H9 (cell line): ENCODE measurements at regions not wholly inside any gene's neighbourhood (a gene's known extent, or its start where the extent isn't known, plus 50 kb on each side); places are given as distances from the start of the nearest gene placed in this dataset.

ENCODE experiments used
- DNase-seq: peaks from one replicate; pipeline ENCODE4 v3.0.0-alpha.2; 2017
- H2AFZ ChIP-seq: one replicate; pipeline ENCODE4 v1.6.1; 2013; ENCODE audit warnings: mild to moderate bottlenecking, low read length, control low read depth, moderate library complexity
- H2AK5ac ChIP-seq: 2 replicates; pipeline ENCODE4 v1.6.1; 2013; ENCODE audit warnings: low read length, control low read depth, mixed read lengths; ENCODE audit not compliant: insufficient read length
- H2BK120ac ChIP-seq: one replicate; pipeline ENCODE4 v1.6.1; 2013; ENCODE audit warnings: low read depth, mild to moderate bottlenecking, low read length, control low read depth, inconsistent platforms; ENCODE audit not compliant: poor library complexity, severe bottlenecking
- H2BK12ac ChIP-seq: 2 replicates; pipeline ENCODE4 v1.6.1; 2013; ENCODE audit warnings: low read length, control low read depth, mixed read lengths, low read depth; ENCODE audit not compliant: insufficient read length
- H2BK15ac ChIP-seq: 2 replicates; pipeline ENCODE4 v1.6.1; 2013; ENCODE audit warnings: low read depth, low read length, control low read depth
- H2BK20ac ChIP-seq: one replicate; pipeline ENCODE4 v1.6.1; 2013; ENCODE audit warnings: low read depth, mild to moderate bottlenecking, low read length, control low read depth, inconsistent platforms; ENCODE audit not compliant: poor library complexity, severe bottlenecking
- H2BK5ac ChIP-seq: 2 replicates; pipeline ENCODE4 v1.6.1; 2013; ENCODE audit warnings: low read length, control low read depth, mixed read lengths; ENCODE audit not compliant: insufficient read length
- H3K14ac ChIP-seq: 2 replicates; pipeline ENCODE4 v1.6.1; 2013; ENCODE audit warnings: low read length, control low read depth; ENCODE audit not compliant: insufficient read depth
- H3K18ac ChIP-seq: 2 replicates; pipeline ENCODE4 v1.6.1; 2013; ENCODE audit warnings: low read depth, mild to moderate bottlenecking, mixed read lengths, low read length, control low read depth; ENCODE audit not compliant: insufficient read length
- H3K23ac ChIP-seq: 2 replicates; pipeline ENCODE4 v1.6.1; 2013; ENCODE audit warnings: low read length, control low read depth, mixed read lengths, low read depth; ENCODE audit not compliant: insufficient read length
- H3K23me2 ChIP-seq: 2 replicates; pipeline ENCODE4 v1.6.1; 2013; ENCODE audit warnings: low read depth, mild to moderate bottlenecking, mixed read lengths, low read length, control low read depth; ENCODE audit not compliant: insufficient read length, poor library complexity, severe bottlenecking
- H3K27ac ChIP-seq: 2 replicates; pipeline ENCODE4 v1.5.1; 2013; ENCODE audit warnings: low read length, control low read depth, mixed read lengths, low read depth; ENCODE audit not compliant: insufficient read length
- H3K27me3 ChIP-seq: 2 replicates; pipeline ENCODE4 v1.6.1; 2013; ENCODE audit warnings: low read length, control low read depth, inconsistent platforms; ENCODE audit not compliant: insufficient read depth
- H3K4ac ChIP-seq: 2 replicates; pipeline ENCODE4 v1.6.1; 2013; ENCODE audit warnings: low read depth, mild to moderate bottlenecking, control low read depth, inconsistent platforms, low read length, moderate library complexity
- H3K4me1 ChIP-seq: 2 replicates; pipeline ENCODE4 v1.6.1; 2013; ENCODE audit warnings: low read length, control low read depth, inconsistent platforms; ENCODE audit not compliant: insufficient read depth
- H3K4me2 ChIP-seq: 2 replicates; pipeline ENCODE4 v1.6.1; 2013; ENCODE audit warnings: low read length, control low read depth, mixed read lengths; ENCODE audit not compliant: insufficient read length, insufficient read depth
- H3K56ac ChIP-seq: 2 replicates; pipeline ENCODE4 v1.6.1; 2013; ENCODE audit warnings: low read depth, mild to moderate bottlenecking, mixed read lengths, low read length, control low read depth; ENCODE audit not compliant: insufficient read length
- H3K79me1 ChIP-seq: 2 replicates; pipeline ENCODE4 v1.6.1; 2013; ENCODE audit warnings: low read depth, mild to moderate bottlenecking, moderate library complexity, low read length, control low read depth, inconsistent platforms; ENCODE audit not compliant: insufficient read depth, poor library complexity, severe bottlenecking
- H3K79me2 ChIP-seq: 2 replicates; pipeline ENCODE4 v1.6.1; 2013; ENCODE audit warnings: low read length, control low read depth, inconsistent platforms; ENCODE audit not compliant: insufficient read depth
- H3K9ac ChIP-seq: 2 replicates; pipeline ENCODE4 v1.6.1; 2013; ENCODE audit warnings: low read length, control low read depth, mixed read lengths; ENCODE audit not compliant: insufficient read length; ENCODE audit errors: extremely low read depth
- H3K9me3 ChIP-seq: one replicate; pipeline ENCODE4 v1.6.1; 2013; ENCODE audit warnings: low read depth, low read length, inconsistent platforms; ENCODE audit not compliant: control insufficient read depth
- H3T11ph ChIP-seq: one replicate; pipeline ENCODE4 v1.6.1; 2013; ENCODE audit warnings: mild to moderate bottlenecking, low read length, control low read depth, inconsistent platforms
- H4K20me1 ChIP-seq: one replicate; pipeline ENCODE4 v1.6.1; 2013; ENCODE audit not compliant: control insufficient read depth, insufficient read length, insufficient read depth
- H4K5ac ChIP-seq: 2 replicates; pipeline ENCODE4 v1.6.1; 2013; ENCODE audit warnings: low read depth, mild to moderate bottlenecking, mixed read lengths, low read length, control low read depth; ENCODE audit not compliant: insufficient read length
- H4K8ac ChIP-seq: replicated peaks from 2 replicates; pipeline ENCODE4 v1.6.1; 2013; ENCODE audit warnings: low read length, control low read depth, mixed read lengths, low read depth; ENCODE audit not compliant: insufficient read length
- H4K91ac ChIP-seq: 2 replicates; pipeline ENCODE4 v1.6.1; 2013; ENCODE audit warnings: low read depth, mild to moderate bottlenecking, moderate library complexity, mixed read lengths, low read length, control low read depth; ENCODE audit not compliant: insufficient read length
- H3K27ac Mint-ChIP-seq, 3 experiments: 2 replicates in 2 of 3; 3 replicates in 1 of 3; pipeline ENCODE4 v1.8.0; 2020 to 2021; ENCODE audit warnings: mixed read lengths in 3 of 3, mild to moderate bottlenecking in 1 of 3, moderate library complexity in 1 of 3
- H3K27me3 Mint-ChIP-seq: 2 replicates; pipeline ENCODE4 v1.8.0; 2021; ENCODE audit warnings: low read depth, mild to moderate bottlenecking, moderate library complexity, mixed read lengths
- H3K36me3 Mint-ChIP-seq, 3 experiments: 2 replicates in 2 of 3; 3 replicates in 1 of 3; pipeline ENCODE4 v1.8.0; 2020 to 2021; ENCODE audit warnings: low read depth in 3 of 3, mixed read lengths in 3 of 3; ENCODE audit not compliant: insufficient read depth in 1 of 3
- H3K4me1 Mint-ChIP-seq, 2 experiments: 2 replicates each; pipeline ENCODE4 v1.8.0; 2020; ENCODE audit warnings: mixed read lengths in 2 of 2
- H3K4me3 Mint-ChIP-seq, 2 experiments: 2 replicates in 1 of 2; 3 replicates in 1 of 2; pipeline ENCODE4 v1.8.0; 2020 to 2021; ENCODE audit warnings: mild to moderate bottlenecking in 2 of 2, mixed read lengths in 2 of 2, moderate library complexity in 1 of 2
- H3K9me3 Mint-ChIP-seq, 2 experiments: 2 replicates in 1 of 2; 3 replicates in 1 of 2; pipeline ENCODE4 v1.8.0; 2020; ENCODE audit warnings: mild to moderate bottlenecking in 2 of 2, mixed read lengths in 2 of 2, moderate library complexity in 1 of 2
- WGBS: extraction: QIAGEN DNeasy Blood & Tissue Kit; methylation state at CpG from one replicate; pipeline ENCODE4 v1.1.7; 2013; ENCODE audit warnings: missing lambda C conversion rate, low lambda C conversion rate, mixed read lengths; ENCODE audit not compliant: insufficient read length; ENCODE audit errors: extremely low coverage; 5-methylcytosine and 5-hydroxymethylcytosine counted together
- TF ChIP-seq, protein P1 (sequence below): fragments of 200-600 bp; sonication (generic); conservative IDR thresholded peaks from 3 replicates; pipeline ENCODE4 v1.8.0; 2021; ENCODE audit warnings: antibody characterized with exemption, mild to moderate bottlenecking

DNA sequence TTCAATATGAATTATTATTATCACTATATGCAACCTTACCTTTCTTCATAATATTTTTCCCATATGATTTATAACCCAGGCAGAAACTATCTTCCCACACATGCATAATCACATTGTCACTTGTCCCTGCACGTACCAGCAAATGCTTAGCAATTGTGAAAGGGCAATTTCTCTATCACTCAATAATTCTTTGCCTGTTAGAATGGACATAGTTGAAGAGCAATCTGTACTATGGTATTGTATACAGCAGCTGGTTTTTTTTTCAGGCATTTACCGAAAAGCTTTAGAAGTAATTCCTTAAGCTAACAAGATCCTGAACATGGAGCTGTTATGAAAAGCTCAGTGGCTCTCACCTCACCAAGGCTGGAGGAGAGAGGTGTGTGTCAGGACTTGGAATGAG lies 999.5 kb downstream of the TUSC7 start:
- no peak overlapping the region for H3K56ac ChIP-seq
- no peaks in the 10 kb centered on the region for H3K36me3 Mint-ChIP-seq
- no peak overlapping the region for H3K27ac Mint-ChIP-seq
- H2AFZ ChIP-seq, result no peak overlapping the region
- H3K23me2 ChIP-seq, result no peaks in the 10 kb centered on the region
- no peaks in the 10 kb centered on the region for H3K79me2 ChIP-seq
- H3K9me3 ChIP-seq, result no peaks in the 10 kb centered on the region
- H3T11ph ChIP-seq, result no peak overlapping the region
- no peaks in the 10 kb centered on the region for H3K79me1 ChIP-seq
- H3K4me1 Mint-ChIP-seq, result no peaks in the 10 kb centered on the region; a peak in 1 of 4 replicates
- no peaks in the 10 kb centered on the region for H4K20me1 ChIP-seq
- no peak overlapping the region for H2BK15ac ChIP-seq
- no peak overlapping the region for H4K91ac ChIP-seq
- no peak overlapping the region for H2AK5ac ChIP-seq
- H2BK12ac ChIP-seq, result no peak overlapping the region
- H3K4me1 ChIP-seq, result no peaks in the 10 kb centered on the region
- no peak overlapping the region for H4K8ac ChIP-seq
- no peak overlapping the region for H3K4me3 Mint-ChIP-seq
- H4K5ac ChIP-seq, result no peak overlapping the region
- no peak for DNase-seq
- H2BK120ac ChIP-seq, result no peak overlapping the region
- WGBS, result no CpG with 5 or more reads among the region's 2 CpGs
- TF ChIP-seq, protein P1, sequence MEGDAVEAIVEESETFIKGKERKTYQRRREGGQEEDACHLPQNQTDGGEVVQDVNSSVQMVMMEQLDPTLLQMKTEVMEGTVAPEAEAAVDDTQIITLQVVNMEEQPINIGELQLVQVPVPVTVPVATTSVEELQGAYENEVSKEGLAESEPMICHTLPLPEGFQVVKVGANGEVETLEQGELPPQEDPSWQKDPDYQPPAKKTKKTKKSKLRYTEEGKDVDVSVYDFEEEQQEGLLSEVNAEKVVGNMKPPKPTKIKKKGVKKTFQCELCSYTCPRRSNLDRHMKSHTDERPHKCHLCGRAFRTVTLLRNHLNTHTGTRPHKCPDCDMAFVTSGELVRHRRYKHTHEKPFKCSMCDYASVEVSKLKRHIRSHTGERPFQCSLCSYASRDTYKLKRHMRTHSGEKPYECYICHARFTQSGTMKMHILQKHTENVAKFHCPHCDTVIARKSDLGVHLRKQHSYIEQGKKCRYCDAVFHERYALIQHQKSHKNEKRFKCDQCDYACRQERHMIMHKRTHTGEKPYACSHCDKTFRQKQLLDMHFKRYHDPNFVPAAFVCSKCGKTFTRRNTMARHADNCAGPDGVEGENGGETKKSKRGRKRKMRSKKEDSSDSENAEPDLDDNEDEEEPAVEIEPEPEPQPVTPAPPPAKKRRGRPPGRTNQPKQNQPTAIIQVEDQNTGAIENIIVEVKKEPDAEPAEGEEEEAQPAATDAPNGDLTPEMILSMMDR, result no peak
- no peak overlapping the region for H3K4me2 ChIP-seq
- no peak overlapping the region for H3K4ac ChIP-seq
- H3K14ac ChIP-seq, result no peak overlapping the region
- H3K27ac ChIP-seq, result no peak overlapping the region
- no peaks in the 10 kb centered on the region for H3K27me3 Mint-ChIP-seq
- H2BK5ac ChIP-seq, result no peak overlapping the region
- H3K27me3 ChIP-seq, result no peaks in the 10 kb centered on the region
- no peaks in the 10 kb centered on the region for H3K9me3 Mint-ChIP-seq
- no peak overlapping the region for H2BK20ac ChIP-seq
- H3K23ac ChIP-seq, result no peak overlapping the region
- no peak overlapping the region for H3K9ac ChIP-seq
- no peak overlapping the region for H3K18ac ChIP-seq
